Activated CD8-positive, alpha-beta memory T cell treated with anti-CD3 and anti-CD28 coated beads, Interleukin-2, amount 50 U/mL, for 1 hour (primary cell): ENCODE measurements at regions not wholly inside any gene's neighbourhood (a gene's known extent, or its start where the extent isn't known, plus 50 kb on each side); places are given as distances from the start of the nearest gene placed in this dataset.

Source experiments
- DNase-seq: peaks from one replicate; pipeline ENCODE4 v3.0.0-alpha.2; 2020; ENCODE audit errors: extremely low read depth

DNA sequence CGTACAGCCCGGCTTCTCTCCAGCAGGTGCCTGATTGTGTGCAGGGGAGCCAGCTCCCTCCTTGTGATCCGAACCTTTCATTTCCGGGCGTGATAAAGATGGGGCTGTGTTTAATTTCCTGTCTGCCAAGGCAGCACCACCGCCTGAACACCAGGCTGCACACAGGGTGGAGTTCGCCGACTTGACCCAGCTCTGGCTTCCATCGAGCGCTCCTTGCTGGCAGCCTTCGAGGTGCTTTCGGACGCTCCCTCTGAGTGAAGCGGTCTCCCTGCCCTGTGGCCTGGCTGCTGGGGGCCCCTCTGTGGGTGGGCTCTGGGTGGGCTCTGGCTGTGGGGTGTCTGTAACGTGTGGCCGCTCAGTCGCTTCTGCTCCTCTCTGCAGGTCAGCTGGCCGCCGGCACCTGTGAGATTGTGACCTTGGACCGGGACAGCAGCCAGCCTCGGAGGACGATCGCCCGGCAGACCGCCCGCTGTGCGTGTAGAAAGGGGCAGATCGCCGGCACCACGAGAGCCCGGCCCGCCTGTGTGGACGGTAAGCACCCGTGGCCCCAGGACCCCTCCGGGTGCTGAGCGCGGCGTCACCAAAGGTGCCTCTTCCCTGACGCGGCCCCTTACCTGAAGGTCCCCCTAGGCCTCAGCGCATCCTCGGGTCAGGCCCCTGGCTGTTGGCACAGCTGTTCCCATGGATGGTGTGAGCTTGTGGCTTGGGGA lies 1181.3 kb downstream of the BRD1 start:
- no peak for DNase-seq

DNA sequence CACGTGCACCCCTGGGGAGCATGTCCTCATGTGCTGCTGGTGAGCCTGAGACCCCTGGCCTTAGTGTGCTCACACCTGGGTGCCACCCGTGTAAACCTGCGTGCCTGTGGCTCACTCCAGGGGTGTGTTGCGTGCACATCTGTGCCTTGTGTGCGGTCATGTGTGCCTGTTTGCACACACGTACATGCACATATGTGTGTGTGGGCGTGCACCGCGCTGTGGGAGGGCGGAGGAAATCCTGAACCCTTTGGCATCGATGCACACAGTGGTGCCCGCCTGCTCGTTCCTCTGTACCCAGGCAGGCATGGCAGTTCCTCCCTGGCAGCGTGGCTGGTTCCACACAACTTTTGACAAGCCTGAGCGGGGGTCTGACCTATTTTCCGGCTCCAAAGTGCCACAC lies 1181.9 kb downstream of the BRD1 start:
- no peak for DNase-seq

DNA sequence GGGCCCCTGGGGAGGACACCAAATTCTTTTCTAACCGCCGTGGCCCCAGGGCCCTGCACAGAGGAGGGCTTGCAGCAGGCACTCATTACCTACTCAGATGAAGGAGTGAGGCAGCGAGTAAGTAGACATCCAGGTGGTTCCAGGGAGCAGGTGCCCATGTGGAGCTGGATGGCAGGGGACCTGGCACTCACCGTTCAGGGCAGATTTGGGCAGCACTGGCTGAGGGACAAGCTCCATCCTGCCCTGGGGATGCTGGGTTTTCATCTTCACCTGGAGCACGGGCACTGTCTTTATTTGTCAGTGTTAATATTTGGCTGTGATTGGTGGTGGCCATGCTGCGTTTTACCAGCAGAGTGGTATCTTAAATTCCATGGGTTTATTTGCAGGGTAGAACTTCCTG lies 1182.7 kb downstream of the BRD1 start:
- DNase-seq: no peak

DNA sequence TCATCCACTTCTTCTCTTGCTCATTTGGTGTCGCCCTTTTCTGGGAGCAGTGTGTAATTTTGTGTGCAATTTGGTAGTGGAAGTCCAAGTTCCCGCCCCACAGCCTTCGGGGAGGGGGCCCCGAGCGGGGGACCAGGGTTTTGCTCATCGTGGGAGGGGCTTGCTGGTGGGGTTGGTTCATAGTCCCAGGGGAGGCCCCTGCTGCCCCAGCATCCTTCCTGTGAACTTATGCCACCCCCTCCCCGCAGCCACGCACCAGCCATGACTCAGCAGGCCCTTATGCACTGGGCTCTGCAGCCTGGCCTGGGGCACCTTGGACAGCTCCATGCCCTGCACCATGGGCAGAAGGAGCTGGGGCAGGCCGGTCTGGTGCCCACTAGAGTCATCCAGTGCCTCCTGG lies 1183.6 kb downstream of the BRD1 start:
- no peak for DNase-seq

DNA sequence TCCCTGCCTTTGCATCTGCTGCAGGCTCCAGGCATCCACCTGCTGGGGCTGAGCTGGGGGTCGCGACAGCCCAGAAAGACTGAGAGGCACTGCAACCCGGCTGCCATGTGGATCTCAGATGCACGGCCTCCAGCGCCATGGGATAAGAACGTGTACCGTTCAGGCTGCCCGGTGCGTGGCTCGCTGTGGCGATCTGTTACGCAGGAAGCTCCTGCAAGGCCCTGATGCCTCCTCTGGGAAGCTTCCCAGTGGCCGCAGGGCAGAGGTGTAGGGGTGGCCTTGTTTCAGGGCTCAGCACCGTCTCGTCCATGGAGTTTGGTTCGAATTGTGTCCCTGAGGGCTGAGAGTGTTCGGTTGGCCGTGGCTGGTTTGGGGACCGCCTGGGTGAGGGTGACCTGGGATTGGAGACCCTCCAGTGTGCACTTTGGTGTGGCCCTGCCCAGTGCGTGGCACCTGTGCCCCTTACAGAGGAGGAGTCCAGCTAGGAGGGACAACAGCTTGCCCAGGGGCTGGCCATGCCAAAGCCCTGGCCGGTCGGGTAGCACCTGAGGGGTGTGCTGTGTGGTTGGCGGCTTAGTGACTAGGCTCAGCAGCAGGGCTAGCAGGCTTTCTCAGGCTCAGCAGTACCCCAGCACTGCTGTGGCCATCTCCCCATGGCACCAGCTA lies 1184.5 kb downstream of the BRD1 start:
- DNase-seq: no peak

DNA sequence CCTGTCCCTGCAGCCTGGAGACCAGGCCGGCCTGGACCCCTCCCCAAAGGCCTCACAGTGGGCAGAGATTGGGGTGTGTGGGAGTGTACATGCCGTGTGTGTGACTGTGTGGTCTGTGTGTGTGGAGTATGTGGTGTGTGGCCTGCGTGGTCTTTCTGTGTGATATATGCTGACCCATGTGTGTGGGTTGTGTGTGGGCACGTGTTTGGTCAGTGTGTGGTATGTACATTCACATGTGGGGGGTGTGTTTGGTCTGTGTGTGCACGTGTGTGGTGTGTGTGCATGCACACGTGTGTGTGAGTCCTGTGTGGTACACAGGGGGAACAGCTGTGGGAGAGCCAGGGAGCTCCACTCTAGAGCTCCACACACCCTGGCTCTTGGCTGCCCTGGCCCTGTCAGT lies 1185.1 kb downstream of the BRD1 start:
- no peak for DNase-seq

DNA sequence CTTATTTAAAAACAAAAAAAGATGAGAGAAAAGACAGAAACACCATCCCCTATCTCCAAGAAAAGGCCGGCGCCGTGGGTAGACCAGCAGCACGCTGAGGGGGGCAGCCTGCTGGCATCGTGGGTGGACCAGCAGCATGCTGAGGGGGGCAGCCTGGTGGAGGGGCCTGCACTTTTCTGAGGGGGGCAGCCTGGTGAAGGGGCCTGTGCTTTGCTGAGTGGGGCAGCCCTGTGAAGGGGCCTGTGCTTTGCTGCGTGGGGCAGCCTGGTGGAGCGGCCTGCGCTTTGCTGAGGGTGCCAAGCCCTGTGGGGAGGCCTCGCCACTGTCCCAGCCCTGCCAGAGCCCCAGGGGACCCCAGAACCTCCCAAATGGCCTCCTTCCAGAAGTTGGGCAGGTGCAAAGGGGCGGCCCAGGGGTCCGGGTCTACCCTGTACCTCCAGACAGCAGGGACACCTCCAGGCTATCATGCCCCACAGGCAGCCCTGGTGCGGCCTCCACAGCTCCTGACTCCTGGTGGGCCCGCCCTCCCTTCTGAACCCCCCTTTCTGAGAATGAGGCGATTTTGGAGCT lies 1185.7 kb downstream of the BRD1 start:
- DNase-seq: no peak

DNA sequence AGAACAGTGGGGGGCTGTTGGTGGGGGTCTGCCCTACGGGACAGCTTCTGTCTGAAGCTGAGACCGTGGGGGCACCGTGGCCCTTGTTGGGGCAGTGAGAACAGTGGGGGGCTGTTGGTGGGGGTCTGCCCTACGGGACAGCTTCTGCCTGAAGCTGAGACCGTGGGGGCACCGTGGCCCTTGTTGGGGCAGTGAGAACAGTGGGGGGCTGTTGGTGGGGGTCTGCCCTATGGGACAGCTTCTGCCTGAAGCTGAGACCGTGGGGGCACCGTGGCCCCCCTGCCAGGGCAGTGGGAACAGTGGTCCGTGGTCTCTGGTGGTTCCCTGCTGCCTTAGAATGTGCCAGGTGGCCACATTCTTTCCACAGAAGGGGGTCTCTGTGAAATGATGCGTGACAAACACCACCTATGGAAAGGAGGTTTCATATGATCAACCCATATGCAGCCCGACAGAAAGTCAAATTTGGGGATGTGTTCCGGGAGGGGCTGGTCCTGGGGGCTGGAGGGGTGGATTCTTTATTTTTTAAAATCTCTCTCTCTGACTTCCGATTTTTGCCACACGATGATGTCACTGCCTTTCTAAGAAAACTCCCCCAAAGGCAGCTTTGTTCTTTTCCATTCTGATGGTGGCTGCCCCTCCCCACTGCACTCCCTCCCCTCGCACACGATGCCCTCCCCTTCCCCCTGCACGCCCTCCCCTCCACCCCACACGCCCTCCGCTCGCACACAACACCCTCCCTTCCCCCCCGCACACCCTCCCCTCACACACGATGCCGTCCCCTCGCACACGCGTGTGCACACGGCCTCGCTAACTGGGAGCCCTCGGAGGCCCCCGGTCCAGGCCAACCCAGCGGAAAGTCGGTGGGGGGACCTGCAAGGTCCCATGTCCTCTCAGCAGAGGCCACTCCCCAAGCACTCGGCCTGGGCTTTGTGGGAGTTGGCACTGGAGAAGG lies 1186.5 kb downstream of the BRD1 start:
- no peak for DNase-seq

DNA sequence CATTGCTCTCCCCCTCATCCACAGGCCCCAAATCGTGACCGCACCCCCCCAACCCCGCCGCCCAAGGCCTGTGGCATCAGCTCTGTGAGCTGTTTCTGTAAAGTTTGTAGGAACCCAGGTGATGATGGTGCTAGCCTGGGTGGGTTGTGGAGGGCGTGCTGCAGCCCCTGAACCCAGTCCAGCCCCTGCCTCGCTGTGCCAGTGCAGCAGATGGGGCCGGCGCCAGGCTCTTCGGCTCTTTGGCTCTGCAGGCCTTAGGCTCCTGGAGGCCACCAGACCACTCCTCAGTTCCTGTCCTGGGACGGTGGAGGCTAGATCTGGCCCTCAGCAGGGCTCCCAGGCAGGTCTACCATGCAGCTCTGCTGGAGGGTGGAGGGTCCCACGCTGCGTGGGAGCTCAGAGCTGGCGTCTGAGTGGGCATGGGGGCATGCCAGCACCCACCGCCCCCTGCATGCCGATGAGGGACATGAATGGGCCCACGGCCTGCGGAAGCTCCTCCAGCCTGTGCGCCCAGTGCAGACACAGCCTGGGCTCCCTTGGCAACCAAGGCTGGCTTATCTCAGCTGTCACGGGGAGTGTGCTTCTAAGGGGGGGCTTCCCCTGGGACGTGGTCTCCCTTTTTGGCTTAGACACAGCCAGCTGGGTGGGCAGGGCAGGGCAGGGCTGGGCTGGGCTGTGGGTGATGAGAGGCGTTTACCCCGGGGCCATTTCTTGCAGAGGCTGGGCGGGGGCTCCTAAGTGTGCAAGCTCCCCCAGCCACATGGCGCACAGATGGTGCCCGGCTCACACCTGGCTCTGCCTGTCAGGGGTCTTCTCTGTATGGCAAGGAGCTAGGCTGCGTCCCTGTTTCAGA lies 1187.6 kb downstream of the BRD1 start:
- no peak for DNase-seq

DNA sequence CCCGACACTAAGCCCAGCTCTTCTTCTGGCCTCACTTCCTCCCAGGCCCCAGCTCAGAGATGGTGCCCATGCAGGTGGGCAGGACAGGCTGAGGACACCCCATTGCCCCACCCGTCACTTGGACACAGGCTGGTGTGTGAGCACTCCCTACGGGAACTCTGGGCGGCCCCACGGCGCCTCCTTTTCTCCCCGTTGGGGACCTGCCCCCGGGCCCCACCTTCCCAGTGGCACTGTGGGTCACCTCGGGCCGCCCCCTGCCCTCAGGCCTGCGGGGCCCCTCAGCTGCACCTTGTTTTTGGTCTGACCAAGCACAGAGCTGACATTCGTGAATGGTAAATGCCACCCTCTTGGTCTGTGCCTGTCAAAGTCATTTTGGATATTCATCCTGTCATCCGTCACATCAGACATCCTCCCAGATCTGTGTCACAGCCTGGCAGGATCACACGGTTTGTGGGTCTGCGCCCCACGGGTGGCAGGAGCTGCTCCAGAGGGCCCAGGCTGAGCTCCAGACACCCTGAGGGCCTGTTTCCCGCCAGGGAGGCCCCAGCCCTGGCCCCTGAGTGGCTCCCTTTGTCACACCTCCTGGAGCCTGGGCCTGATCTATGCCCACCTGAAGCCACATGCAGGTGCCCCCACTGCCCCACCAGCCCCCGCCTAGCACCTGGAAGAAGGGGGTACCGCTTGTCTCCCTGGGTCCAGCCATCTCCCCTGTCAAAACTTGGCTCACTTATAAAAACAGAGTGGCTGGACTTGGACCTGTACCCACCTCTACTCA lies 1188.5 kb downstream of the BRD1 start:
- no peak for DNase-seq

DNA sequence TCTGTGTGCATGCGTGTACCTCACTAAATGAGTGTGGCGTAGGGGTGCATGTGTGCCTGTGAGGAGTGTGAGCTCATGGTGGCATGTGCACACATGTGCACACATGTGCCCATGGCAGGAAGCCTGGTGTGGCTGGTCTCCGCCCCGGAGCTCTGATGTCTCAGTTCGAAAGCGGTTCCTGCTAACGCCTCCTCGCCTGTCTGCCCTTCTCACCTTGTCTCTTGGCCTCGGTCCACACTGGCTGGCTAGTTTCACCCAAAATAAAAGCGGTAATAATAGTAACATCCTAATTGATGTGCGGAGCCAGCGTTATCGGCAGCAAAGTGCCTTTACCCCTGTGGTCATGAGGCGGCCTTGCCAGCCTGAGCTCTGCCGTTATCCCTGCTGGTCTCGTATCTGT lies 1190.4 kb downstream of the BRD1 start:
- no peak for DNase-seq

DNA sequence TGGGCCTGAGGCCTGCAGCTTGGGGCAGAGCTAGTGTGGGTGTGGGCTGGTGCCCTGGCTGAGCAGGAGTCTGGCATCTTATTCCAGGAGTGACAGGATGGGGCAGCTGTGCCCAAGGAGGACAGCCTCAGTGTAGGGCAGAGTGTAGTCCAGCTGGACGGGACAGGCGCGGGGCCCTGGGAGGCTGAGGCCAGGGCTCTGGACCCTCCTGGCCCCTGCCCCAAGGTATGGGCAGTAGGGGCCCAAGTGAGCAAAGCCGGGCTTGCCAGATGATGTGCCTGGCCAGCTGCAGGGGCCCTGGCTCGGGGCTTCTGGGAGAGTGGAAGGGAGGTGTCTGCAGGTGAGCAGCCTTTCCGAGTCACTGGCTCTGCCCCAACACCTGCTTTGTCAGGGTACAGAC lies 1190.9 kb downstream of the BRD1 start:
- no peak for DNase-seq

DNA sequence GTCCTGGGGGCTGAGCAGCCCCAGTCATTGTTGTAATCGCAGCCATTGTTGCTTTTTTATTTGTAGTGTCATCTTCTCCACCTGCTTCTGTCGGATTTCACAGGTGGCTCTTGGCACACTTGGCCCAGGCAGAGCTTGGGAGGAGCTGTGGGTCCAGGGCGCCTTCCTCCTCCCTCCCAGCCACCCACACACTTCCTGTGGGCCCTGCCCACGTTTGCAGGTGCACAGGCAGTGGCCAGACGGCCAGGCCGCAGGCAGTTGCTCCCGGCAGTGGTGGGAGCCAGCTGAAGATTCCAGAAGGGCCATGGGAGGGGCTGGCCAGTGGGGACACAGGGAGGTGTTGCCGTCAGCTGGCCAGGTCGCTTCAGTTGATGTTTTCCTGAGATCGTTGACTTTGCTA lies 1191.9 kb downstream of the BRD1 start:
- no peak for DNase-seq

DNA sequence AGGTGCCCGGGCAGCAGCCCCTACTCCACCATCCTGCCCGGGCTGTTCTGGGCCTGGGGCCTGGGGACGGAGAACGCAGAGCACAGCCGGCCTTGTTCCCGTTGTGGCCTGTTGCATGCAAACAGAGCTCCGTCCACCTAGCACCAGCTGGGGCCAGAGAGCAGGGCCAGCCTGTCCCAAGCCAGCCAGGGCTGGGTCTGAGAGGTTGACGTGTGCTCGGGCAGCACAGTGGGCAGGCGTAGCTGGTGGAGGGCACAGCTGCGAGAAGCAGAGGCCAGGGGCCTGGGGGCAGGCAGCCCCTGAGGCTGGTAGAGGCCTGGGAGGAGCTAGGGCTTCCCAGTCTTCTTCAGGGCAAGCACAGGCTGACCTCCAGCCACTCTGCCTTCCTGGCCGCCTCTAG lies 1192.6 kb downstream of the BRD1 start:
- DNase-seq: no peak

DNA sequence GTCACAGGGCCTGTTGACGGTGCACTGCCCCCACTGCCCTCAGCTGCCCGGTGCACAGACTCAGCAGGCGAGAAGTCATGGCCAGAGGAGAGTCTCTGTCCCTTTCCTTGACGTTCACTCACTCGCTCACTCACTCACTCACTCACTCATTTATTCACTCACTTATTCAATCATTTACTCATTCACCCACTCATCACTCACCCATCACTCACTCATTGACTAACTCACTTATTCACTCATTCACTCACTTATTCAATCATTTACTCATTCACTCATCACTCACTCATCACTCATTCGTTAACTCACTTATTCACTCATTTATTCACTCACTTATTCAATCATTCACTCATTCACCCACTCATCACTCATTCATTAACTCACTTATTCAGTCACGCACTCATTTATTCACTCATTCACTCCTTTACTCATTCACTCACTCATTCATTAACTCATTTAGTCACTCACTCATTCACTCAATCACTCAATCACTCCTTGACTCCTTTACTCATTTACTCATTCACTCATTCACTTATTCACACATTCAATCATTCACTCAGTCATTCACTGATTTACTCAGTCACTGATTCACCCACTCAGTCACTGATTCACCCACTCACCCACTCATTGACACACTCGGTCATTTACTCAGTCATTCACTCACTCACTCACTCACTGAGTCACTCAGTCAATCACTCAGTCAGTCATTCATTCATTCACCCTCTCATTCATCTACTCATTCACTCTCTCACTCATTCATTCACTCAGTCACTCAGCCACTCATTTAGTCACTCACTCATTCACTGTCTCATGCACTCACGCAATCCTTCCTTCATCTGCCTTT lies 1193.5 kb downstream of the BRD1 start:
- no peak for DNase-seq

DNA sequence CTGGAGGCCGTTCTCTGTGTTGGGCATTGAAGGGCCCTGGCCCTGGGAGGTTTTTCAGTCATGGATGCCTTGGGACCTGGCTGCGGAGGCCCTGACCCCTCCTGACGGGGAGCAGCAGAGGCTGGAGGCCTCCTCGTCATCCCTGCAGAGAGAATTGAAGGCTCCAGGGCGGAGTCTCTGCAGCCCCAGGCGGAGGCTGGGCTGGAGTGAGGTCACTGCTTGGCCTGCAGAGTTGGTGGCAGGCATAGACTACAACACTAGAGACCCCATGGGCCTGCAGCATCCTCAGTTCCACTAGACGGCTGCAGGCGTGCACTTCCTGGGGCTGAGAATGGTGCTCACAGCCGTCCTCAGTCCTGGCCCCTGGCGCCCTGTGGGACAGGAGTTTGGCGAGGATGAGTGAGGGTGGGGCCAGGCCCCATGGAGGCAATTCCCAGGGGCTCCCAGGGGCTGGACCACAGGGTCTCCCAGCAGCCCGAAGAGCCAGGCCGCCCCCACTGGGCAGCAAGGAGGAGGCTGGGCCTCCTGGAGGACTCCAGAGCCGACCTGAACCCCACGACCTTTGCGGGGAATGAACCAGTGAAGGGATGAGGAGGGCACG lies 1194.9 kb downstream of the BRD1 start:
- no peak for DNase-seq

DNA sequence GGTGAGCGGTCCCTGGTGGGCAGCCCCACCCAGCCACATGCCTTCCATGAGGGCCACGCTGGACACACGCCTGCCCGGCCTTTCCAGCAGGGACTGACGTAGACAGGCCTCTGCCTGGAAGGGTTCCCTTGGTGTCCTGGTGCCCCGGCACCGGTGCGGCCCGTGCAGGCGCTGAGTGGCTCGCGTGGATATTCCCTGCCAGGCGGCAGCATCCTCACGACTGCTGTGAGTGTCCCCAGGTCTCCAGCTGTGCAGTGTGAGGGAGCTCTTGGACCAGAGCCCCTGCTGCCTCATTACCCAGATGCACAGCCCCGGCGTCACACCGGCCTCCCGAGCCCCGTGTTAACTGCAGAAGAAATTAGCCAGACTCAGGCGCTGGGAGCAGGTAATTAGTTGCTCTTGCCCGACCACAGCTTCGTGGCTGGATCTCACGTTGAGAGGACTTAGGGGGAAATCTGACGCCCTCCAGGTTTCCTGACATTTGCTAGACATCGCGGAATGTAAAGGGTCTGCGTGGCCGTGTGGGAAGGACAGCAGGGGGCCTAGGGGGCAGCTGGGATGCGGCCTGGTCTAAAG lies 1196.3 kb downstream of the BRD1 start:
- no peak for DNase-seq

DNA sequence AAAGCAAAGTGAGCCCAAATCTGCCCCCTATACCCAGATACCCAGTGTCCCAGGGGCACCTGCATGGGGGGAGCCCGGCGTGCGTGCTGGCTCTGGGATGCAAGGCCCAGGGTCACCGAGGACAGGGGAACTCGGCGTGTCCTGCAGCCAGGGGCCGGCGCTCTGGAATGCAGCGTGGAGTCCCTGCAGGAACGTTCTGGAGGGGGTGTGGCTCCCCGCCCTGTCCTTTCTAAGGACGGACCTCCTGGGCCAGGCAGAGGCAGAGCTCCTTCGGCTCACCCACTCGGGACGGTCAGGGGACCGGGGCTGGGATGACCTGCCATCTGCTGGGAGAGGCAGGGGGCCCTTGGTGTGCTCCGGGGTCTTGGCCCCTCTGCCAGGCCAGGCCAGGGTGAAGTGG lies 1196.8 kb downstream of the BRD1 start:
- DNase-seq: no peak

DNA sequence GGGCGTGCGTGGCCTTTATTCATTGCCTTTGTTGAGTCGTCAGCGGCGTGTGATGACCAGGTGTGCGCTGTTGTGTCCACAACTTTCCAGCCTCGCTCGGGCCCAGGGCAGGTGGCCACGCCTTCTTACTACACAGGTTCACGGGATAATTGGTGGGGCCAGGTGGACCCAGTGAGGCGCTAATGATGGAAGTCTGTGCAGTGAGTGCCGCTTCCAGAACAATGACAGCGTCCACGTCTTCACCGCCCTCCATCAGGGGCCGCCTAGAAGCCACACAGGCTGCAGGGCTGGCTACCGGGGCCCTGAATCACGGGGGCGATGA lies 1197.3 kb downstream of the BRD1 start:
- no peak for DNase-seq
